COR-L47 (cell line): ENCODE measurements at regions not wholly inside any gene's neighbourhood (a gene's known extent, or its start where the extent isn't known, plus 50 kb on each side); places are given as distances from the start of the nearest gene placed in this dataset.
"Not testable (repeated sequence)": the region's sequence is repeated elsewhere in the genome, so short reads cannot be mapped to it uniquely, and the experiment has no call there.

ENCODE experiments used
- DNase-seq: peaks from one replicate; lab custom pipeline; 2025; lab: John Stamatoyannopoulos, UW

GRCh38 chr7:106448992-106449859 lies 164.4 kb upstream of the NAMPT start:
- no peak for DNase-seq

- no peak for DNase-seq
These were observed 163.7 kb upstream of the NAMPT start for GRCh38 chr7:106448346-106448991.

GRCh38 chr7:106447318-106447847 lies 162.6 kb upstream of the NAMPT start:
- DNase-seq, result no peak

GRCh38 chr7:106445366-106445765 lies 160.6 kb upstream of the NAMPT start:
- not testable (repeated sequence) for DNase-seq

- DNase-seq, result no peak
These were observed 159.4 kb upstream of the NAMPT start for GRCh38 chr7:106444068-106444655.

- no peak for DNase-seq
These were observed 158.4 kb upstream of the NAMPT start for GRCh38 chr7:106443156-106443555.

- no peak for DNase-seq
These were observed 157.7 kb upstream of the NAMPT start for GRCh38 chr7:106442476-106442875.

GRCh38 chr7:106441343-106441742 lies 156.6 kb upstream of the NAMPT start:
- not testable (repeated sequence) for DNase-seq

GRCh38 chr7:106436933-106437332 lies 152.2 kb upstream of the NAMPT start:
- DNase-seq, result not testable (repeated sequence)

GRCh38 chr7:106433377-106433776 lies 148.6 kb upstream of the NAMPT start:
- DNase-seq, result no peak

- DNase-seq, result no peak
These were observed 146.0 kb upstream of the NAMPT start for GRCh38 chr7:106430535-106431455.

- DNase-seq, result no peak
These were observed 145.3 kb upstream of the NAMPT start for GRCh38 chr7:106430103-106430502.

GRCh38 chr7:106426803-106427202 lies 142.0 kb upstream of the NAMPT start:
- DNase-seq, result no peak

GRCh38 chr7:106425017-106425719 lies 140.4 kb upstream of the NAMPT start:
- no peak for DNase-seq

GRCh38 chr7:106424476-106425016 lies 139.8 kb upstream of the NAMPT start:
- DNase-seq, result no peak

- DNase-seq, result no peak
These were observed 139.2 kb upstream of the NAMPT start for GRCh38 chr7:106423821-106424475.

GRCh38 chr7:106423111-106423510 lies 138.3 kb upstream of the NAMPT start:
- DNase-seq, result no peak

GRCh38 chr7:106421181-106421762 lies 136.5 kb upstream of the NAMPT start:
- peak; percentile 11 for DNase-seq

- DNase-seq, result no peak
These were observed 136.0 kb upstream of the NAMPT start for GRCh38 chr7:106420736-106421135.

- no peak for DNase-seq
These were observed 135.4 kb upstream of the NAMPT start for GRCh38 chr7:106420210-106420609.
